Chondrocyte (in vitro differentiated cells): ENCODE measurements at regions not wholly inside any gene's neighbourhood (a gene's known extent, or its start where the extent isn't known, plus 50 kb on each side); places are given as distances from the start of the nearest gene placed in this dataset.

ENCODE experiments used
- DNase-seq: peaks from one replicate; pipeline ENCODE4 v3.0.0; 2021; ENCODE audit warnings: mixed read lengths, low spot score
- H3K27ac Mint-ChIP-seq: one replicate; pipeline ENCODE4 v1.8.0; 2021; ENCODE audit warnings: mild to moderate bottlenecking, moderate library complexity, mixed read lengths; ENCODE audit not compliant: unreplicated experiment
- H3K27me3 Mint-ChIP-seq: 2 replicates; pipeline ENCODE4 v1.8.0; 2021; ENCODE audit warnings: low read depth, mixed read lengths
- H3K36me3 Mint-ChIP-seq: 2 replicates; pipeline ENCODE4 v1.8.0; 2021; ENCODE audit warnings: low read depth, mixed read lengths
- H3K4me1 Mint-ChIP-seq: 2 replicates; pipeline ENCODE4 v1.8.0; 2021; ENCODE audit warnings: low read depth, mild to moderate bottlenecking, mixed read lengths
- H3K4me3 Mint-ChIP-seq: one replicate; pipeline ENCODE4 v1.8.0; 2021; ENCODE audit warnings: mild to moderate bottlenecking, moderate library complexity, mixed read lengths; ENCODE audit not compliant: unreplicated experiment
- H3K9me3 Mint-ChIP-seq: 2 replicates; pipeline ENCODE4 v1.8.0; 2021; ENCODE audit warnings: low read depth, mixed read lengths
- TF ChIP-seq, protein P1 (sequence below): fragments of 200-600 bp; sonication (generic); IDR thresholded peaks from 2 replicates; pipeline ENCODE4 v1.5.0; 2021; ENCODE audit warnings: antibody characterized with exemption, mild to moderate bottlenecking, moderate library complexity

- TF ChIP-seq, protein P1, sequence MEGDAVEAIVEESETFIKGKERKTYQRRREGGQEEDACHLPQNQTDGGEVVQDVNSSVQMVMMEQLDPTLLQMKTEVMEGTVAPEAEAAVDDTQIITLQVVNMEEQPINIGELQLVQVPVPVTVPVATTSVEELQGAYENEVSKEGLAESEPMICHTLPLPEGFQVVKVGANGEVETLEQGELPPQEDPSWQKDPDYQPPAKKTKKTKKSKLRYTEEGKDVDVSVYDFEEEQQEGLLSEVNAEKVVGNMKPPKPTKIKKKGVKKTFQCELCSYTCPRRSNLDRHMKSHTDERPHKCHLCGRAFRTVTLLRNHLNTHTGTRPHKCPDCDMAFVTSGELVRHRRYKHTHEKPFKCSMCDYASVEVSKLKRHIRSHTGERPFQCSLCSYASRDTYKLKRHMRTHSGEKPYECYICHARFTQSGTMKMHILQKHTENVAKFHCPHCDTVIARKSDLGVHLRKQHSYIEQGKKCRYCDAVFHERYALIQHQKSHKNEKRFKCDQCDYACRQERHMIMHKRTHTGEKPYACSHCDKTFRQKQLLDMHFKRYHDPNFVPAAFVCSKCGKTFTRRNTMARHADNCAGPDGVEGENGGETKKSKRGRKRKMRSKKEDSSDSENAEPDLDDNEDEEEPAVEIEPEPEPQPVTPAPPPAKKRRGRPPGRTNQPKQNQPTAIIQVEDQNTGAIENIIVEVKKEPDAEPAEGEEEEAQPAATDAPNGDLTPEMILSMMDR = no peak
- Mint-ChIP-seq H3K4me1 (no peaks in the 10 kb centered on the region), H3K27ac (no peak overlapping the region), H3K4me3 (no peak overlapping the region), H3K27me3 (peaks cover 40% of the 10 kb centered on the region), H3K9me3 (no peaks in the 10 kb centered on the region), H3K36me3 (no peaks in the 10 kb centered on the region)
- DNase-seq = no peak
These were observed 1500.4 kb downstream of the TBC1D22A start for GRCh38 chr22:48262596-48263430.

DNA sequence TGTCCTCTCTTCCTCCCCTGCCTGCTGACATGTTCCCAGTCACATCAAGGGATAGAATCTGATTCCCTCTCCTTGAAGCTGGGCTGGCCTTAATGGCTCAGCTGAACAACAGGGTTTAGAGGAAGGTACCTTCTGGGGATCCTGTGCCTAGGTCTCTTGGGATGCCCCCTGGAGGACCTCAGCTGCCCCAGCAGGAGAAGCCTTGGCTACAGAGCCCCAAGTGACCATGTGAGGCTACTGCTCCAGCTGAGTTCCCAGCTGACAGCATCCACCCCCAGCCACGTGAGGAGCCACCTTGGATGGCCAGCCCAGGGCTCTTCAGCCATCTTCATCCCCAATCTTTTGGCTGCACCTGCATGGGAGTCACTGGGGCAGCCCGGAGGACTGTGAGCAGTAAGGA is 1499.3 kb downstream of the TBC1D22A start:
- Mint-ChIP-seq H3K27me3 (peaks cover 36% of the 10 kb centered on the region), H3K27ac (no peak overlapping the region), H3K4me3 (no peak overlapping the region), H3K4me1 (no peaks in the 10 kb centered on the region), H3K36me3 (no peaks in the 10 kb centered on the region), H3K9me3 (no peaks in the 10 kb centered on the region)
- no peak for DNase-seq
- TF ChIP-seq, protein P1 = no peak

- DNase-seq = no peak
- Mint-ChIP-seq H3K4me3 (no peak overlapping the region), H3K4me1 (no peaks in the 10 kb centered on the region), H3K36me3 (no peaks in the 10 kb centered on the region), H3K27me3 (peaks cover 34% of the 10 kb centered on the region), H3K27ac (no peak overlapping the region), H3K9me3 (no peaks in the 10 kb centered on the region)
- TF ChIP-seq, protein P1 = no peak
These were observed 1498.7 kb downstream of the TBC1D22A start for GRCh38 chr22:48261048-48261621.

GRCh38 chr22:48259991-48260670 is 1497.7 kb downstream of the TBC1D22A start:
- Mint-ChIP-seq H3K4me1 (no peaks in the 10 kb centered on the region), H3K9me3 (no peaks in the 10 kb centered on the region), H3K27me3 (peaks cover 40% of the 10 kb centered on the region), H3K27ac (no peak overlapping the region), H3K4me3 (no peak overlapping the region), H3K36me3 (no peaks in the 10 kb centered on the region)
- DNase-seq = no peak
- TF ChIP-seq, protein P1 = no peak

DNA sequence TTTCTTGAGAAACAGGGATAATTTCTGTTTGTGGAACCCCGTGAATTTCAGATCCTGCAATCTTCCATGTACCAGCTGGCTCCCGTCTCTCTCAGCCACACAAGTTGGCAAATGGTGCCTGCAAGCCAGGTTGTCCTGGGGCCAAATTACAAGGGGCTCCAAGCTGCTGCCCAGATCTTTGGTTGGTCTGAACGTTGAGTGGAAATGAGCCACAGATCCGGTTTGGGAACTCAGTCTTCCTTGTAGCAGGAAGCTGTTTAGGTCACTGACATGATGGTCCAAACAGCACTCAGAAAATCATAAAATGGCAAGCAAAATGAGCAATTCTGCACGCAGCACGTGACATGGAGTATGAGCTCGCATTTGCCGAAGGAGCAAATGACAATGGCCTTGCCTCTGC is 1496.4 kb downstream of the TBC1D22A start:
- Mint-ChIP-seq H3K27ac (no peak overlapping the region), H3K9me3 (no peaks in the 10 kb centered on the region), H3K27me3 (peaks cover 50% of the 10 kb centered on the region), H3K4me1 (no peaks in the 10 kb centered on the region), H3K36me3 (no peaks in the 10 kb centered on the region), H3K4me3 (no peak overlapping the region)
- TF ChIP-seq, protein P1 = no peak
- no peak for DNase-seq
